WTC11 (cell line): ENCODE measurements at regions not wholly inside any gene's neighbourhood (a gene's known extent, or its start where the extent isn't known, plus 50 kb on each side); places are given as distances from the start of the nearest gene placed in this dataset.

Experiments used
- ATAC-seq: fragments of 200-7000 bp; cut with Tn5 transposase; 2 replicates; pipeline ENCODE4 v1.10.0; 2021; ENCODE audit warnings: mild to moderate bottlenecking, moderate library complexity
- CTCF ChIA-PET: fragments of 300-600 bp; sonication (Branson Sonifier 250); formaldehyde crosslinking; loops from one replicate; lab custom pipeline; 2021; ENCODE audit warnings: antibody characterized with exemption; lab: Charles Lee
- POLR2A ChIA-PET: fragments of 350-600 bp; sonication (Branson Sonifier 250); formaldehyde crosslinking; loops from one replicate; lab custom pipeline; 2021; ENCODE audit warnings: antibody characterized with exemption; lab: Charles Lee
- DNase-seq: peaks from one replicate; pipeline ENCODE4 v3.0.0; 2021; ENCODE audit warnings: low spot score
- H3K27ac Mint-ChIP-seq: 2 replicates; pipeline ENCODE4 v1.8.0; 2021; ENCODE audit warnings: mixed read lengths
- H3K27me3 Mint-ChIP-seq: 2 replicates; pipeline ENCODE4 v1.8.0; 2021; ENCODE audit warnings: low read depth, mild to moderate bottlenecking, moderate library complexity, mixed read lengths
- H3K36me3 Mint-ChIP-seq: 2 replicates; pipeline ENCODE4 v1.8.0; 2021; ENCODE audit warnings: mixed read lengths
- H3K4me1 Mint-ChIP-seq: 2 replicates; pipeline ENCODE4 v1.8.0; 2022; ENCODE audit warnings: mixed read lengths
- H3K4me3 Mint-ChIP-seq: 2 replicates; pipeline ENCODE4 v1.8.0; 2021; ENCODE audit warnings: mild to moderate bottlenecking, moderate library complexity, mixed read lengths
- H3K9me3 Mint-ChIP-seq: 2 replicates; pipeline ENCODE4 v1.8.0; 2021; ENCODE audit warnings: mixed read lengths
- CREM ChIP-seq: sonication (generic); formaldehyde crosslinking; IDR thresholded peaks from 2 replicates; pipeline ENCODE4 v1.8.1; 2022; ENCODE audit warnings: mild to moderate bottlenecking, missing genetic modification reagents, moderate library complexity
- NFATC4 ChIP-seq: fragments of 250-450 bp; sonication (Bioruptor Pico); IDR thresholded peaks from 2 replicates; pipeline ENCODE4 v1.9.0; 2021; ENCODE audit warnings: mild to moderate bottlenecking
- PRRX2 ChIP-seq: fragments of 250-450 bp; sonication (Bioruptor Pico); IDR thresholded peaks from 2 replicates; pipeline ENCODE4 v1.8.0; 2021; ENCODE audit warnings: mild to moderate bottlenecking
- SOX15 ChIP-seq: fragments of 250-450 bp; sonication (Bioruptor Pico); IDR thresholded peaks from 2 replicates; pipeline ENCODE4 v1.9.0; 2021; ENCODE audit warnings: mild to moderate bottlenecking
- ZNF219 ChIP-seq: sonication (generic); formaldehyde crosslinking; IDR thresholded peaks from 2 replicates; pipeline ENCODE4 v1.8.0; 2023; ENCODE audit warnings: missing genetic modification reagents, mild to moderate bottlenecking, borderline replicate concordance
- ZNF396 ChIP-seq: fragments of 250-450 bp; sonication (Bioruptor Pico); IDR thresholded peaks from 2 replicates; pipeline ENCODE4 v1.8.0; 2021; ENCODE audit warnings: mild to moderate bottlenecking, moderate library complexity, borderline replicate concordance
- ZNF423 ChIP-seq: fragments of 250-450 bp; sonication (Bioruptor Pico); IDR thresholded peaks from 2 replicates; pipeline ENCODE4 v2.1.2; 2022; ENCODE audit warnings: mild to moderate bottlenecking, moderate library complexity
- TF ChIP-seq, protein P1 (sequence below): fragments of 250-450 bp; sonication (Bioruptor Pico); IDR thresholded peaks from 2 replicates; pipeline ENCODE4 v2.1.2; 2022; ENCODE audit warnings: mild to moderate bottlenecking, moderate library complexity
- TF ChIP-seq, protein P2 (sequence below): fragments of 250-450 bp; sonication (Bioruptor Pico); IDR thresholded peaks from 2 replicates; pipeline ENCODE4 v1.9.0; 2021; ENCODE audit warnings: mild to moderate bottlenecking
- TF ChIP-seq, protein P3 (sequence below): sonication (generic); formaldehyde crosslinking; IDR thresholded peaks from 2 replicates; pipeline ENCODE4 v1.8.0; 2023; ENCODE audit warnings: missing genetic modification reagents, mild to moderate bottlenecking, borderline replicate concordance
- TF ChIP-seq, protein P4 (sequence below): sonication (generic); formaldehyde crosslinking; IDR thresholded peaks from 2 replicates; pipeline ENCODE4 v1.8.0; 2022; ENCODE audit warnings: mild to moderate bottlenecking, missing genetic modification reagents

DNA sequence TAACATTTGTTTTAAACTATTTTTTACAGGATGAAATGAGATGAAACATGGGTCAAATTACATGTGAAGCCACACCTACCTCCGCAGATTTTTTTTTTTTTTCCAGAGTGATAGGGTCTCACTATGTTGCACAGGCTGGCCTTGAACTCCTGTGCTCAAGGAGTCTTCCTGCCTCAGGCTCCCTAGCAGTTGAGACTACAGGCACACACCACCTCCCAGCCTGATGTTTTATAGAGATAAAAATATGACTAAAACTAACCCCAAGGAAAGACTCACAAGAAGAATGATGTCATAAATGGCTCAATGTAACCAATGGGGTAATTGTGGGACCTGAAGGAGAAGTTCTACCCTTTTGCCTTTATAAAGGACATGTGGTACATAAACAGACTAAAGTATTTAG, 52.3 kb upstream of the SOX6 start:
- no peak overlapping the region for H3K27ac Mint-ChIP-seq
- POLR2A ChIA-PET = no interaction called here
- no peaks in the 10 kb centered on the region for H3K9me3 Mint-ChIP-seq
- DNase-seq (no peak), ATAC-seq (no peak)
- no peak for TF ChIP-seq NFATC4
- TF ChIP-seq, protein P1, sequence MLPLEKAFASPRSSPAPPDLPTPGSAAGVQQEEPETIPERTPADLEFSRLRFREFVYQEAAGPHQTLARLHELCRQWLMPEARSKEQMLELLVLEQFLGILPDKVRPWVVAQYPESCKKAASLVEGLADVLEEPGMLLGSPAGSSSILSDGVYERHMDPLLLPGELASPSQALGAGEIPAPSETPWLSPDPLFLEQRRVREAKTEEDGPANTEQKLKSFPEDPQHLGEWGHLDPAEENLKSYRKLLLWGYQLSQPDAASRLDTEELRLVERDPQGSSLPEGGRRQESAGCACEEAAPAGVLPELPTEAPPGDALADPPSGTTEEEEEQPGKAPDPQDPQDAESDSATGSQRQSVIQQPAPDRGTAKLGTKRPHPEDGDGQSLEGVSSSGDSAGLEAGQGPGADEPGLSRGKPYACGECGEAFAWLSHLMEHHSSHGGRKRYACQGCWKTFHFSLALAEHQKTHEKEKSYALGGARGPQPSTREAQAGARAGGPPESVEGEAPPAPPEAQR (CRISPR knock-in tag) = no peak
- TF ChIP-seq, protein P2, sequence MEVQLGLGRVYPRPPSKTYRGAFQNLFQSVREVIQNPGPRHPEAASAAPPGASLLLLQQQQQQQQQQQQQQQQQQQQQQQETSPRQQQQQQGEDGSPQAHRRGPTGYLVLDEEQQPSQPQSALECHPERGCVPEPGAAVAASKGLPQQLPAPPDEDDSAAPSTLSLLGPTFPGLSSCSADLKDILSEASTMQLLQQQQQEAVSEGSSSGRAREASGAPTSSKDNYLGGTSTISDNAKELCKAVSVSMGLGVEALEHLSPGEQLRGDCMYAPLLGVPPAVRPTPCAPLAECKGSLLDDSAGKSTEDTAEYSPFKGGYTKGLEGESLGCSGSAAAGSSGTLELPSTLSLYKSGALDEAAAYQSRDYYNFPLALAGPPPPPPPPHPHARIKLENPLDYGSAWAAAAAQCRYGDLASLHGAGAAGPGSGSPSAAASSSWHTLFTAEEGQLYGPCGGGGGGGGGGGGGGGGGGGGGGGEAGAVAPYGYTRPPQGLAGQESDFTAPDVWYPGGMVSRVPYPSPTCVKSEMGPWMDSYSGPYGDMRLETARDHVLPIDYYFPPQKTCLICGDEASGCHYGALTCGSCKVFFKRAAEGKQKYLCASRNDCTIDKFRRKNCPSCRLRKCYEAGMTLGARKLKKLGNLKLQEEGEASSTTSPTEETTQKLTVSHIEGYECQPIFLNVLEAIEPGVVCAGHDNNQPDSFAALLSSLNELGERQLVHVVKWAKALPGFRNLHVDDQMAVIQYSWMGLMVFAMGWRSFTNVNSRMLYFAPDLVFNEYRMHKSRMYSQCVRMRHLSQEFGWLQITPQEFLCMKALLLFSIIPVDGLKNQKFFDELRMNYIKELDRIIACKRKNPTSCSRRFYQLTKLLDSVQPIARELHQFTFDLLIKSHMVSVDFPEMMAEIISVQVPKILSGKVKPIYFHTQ = no peak
- TF ChIP-seq, protein P3, sequence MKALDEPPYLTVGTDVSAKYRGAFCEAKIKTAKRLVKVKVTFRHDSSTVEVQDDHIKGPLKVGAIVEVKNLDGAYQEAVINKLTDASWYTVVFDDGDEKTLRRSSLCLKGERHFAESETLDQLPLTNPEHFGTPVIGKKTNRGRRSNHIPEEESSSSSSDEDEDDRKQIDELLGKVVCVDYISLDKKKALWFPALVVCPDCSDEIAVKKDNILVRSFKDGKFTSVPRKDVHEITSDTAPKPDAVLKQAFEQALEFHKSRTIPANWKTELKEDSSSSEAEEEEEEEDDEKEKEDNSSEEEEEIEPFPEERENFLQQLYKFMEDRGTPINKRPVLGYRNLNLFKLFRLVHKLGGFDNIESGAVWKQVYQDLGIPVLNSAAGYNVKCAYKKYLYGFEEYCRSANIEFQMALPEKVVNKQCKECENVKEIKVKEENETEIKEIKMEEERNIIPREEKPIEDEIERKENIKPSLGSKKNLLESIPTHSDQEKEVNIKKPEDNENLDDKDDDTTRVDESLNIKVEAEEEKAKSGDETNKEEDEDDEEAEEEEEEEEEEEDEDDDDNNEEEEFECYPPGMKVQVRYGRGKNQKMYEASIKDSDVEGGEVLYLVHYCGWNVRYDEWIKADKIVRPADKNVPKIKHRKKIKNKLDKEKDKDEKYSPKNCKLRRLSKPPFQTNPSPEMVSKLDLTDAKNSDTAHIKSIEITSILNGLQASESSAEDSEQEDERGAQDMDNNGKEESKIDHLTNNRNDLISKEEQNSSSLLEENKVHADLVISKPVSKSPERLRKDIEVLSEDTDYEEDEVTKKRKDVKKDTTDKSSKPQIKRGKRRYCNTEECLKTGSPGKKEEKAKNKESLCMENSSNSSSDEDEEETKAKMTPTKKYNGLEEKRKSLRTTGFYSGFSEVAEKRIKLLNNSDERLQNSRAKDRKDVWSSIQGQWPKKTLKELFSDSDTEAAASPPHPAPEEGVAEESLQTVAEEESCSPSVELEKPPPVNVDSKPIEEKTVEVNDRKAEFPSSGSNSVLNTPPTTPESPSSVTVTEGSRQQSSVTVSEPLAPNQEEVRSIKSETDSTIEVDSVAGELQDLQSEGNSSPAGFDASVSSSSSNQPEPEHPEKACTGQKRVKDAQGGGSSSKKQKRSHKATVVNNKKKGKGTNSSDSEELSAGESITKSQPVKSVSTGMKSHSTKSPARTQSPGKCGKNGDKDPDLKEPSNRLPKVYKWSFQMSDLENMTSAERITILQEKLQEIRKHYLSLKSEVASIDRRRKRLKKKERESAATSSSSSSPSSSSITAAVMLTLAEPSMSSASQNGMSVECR (CRISPR knock-in tag) = no peak
- TF ChIP-seq PRRX2 (CRISPR knock-in tag) = no peak
- no peaks in the 10 kb centered on the region for H3K36me3 Mint-ChIP-seq
- CTCF ChIA-PET = no interaction called here
- peaks cover 91% of the 10 kb centered on the region for H3K27me3 Mint-ChIP-seq
- H3K4me1 Mint-ChIP-seq = peaks cover 19% of the 10 kb centered on the region
- H3K4me3 Mint-ChIP-seq = no peak overlapping the region

DNA sequence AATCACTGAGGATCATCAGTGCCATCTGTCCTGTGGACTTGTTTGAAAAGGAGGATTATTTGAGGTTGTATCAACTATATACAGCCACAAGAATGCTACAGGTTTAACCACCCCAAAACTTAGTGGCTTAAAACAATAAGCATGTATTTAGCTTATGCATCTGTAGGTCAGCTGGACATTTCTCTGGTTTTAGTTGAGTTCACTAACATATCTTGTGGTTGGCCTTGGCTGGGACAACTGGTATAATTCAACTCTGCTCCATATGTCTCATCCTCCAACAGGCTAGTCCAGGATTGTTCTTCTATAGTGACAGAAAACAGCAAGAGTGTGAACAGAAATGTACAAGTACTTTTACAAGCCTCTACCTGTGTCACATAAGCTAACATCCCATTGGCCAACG, 49.9 kb upstream of the SOX6 start:
- CTCF ChIA-PET = interaction anchor here (0.5 kb wide), 1 partner anchor 43 kb away, joined by 3 read pairs; no protein-coding TSS in a partner anchor
- ATAC-seq (no peak), DNase-seq (no peak)
- Mint-ChIP-seq H3K27ac (no peak overlapping the region), H3K4me3 (no peak overlapping the region), H3K36me3 (no peaks in the 10 kb centered on the region), H3K9me3 (no peaks in the 10 kb centered on the region), H3K4me1 (peaks cover 29% of the 10 kb centered on the region), H3K27me3 (peaks cover 97% of the 10 kb centered on the region)
- POLR2A ChIA-PET = no interaction called here
- TF ChIP-seq ZNF396 (CRISPR knock-in tag) = no peak
- no peak for TF ChIP-seq ZNF219
- TF ChIP-seq CREM (CRISPR knock-in tag) = no peak
- TF ChIP-seq SOX15 (CRISPR knock-in tag) = no peak
- TF ChIP-seq, protein P4, sequence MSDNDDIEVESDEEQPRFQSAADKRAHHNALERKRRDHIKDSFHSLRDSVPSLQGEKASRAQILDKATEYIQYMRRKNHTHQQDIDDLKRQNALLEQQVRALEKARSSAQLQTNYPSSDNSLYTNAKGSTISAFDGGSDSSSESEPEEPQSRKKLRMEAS (CRISPR knock-in tag) = no peak
- no peak for TF ChIP-seq ZNF423 (CRISPR knock-in tag)
